NCI-H146 treated with DMSO at 0.1 percent for 48 hours (cell line): ENCODE measurements at regions not wholly inside any gene's neighbourhood (a gene's known extent, or its start where the extent isn't known, plus 50 kb on each side); places are given as distances from the start of the nearest gene placed in this dataset.

Experiments used
- DNase-seq: peaks from one replicate; lab custom pipeline; 2025; ENCODE audit not compliant: unreplicated experiment; lab: John Stamatoyannopoulos, UW

DNA sequence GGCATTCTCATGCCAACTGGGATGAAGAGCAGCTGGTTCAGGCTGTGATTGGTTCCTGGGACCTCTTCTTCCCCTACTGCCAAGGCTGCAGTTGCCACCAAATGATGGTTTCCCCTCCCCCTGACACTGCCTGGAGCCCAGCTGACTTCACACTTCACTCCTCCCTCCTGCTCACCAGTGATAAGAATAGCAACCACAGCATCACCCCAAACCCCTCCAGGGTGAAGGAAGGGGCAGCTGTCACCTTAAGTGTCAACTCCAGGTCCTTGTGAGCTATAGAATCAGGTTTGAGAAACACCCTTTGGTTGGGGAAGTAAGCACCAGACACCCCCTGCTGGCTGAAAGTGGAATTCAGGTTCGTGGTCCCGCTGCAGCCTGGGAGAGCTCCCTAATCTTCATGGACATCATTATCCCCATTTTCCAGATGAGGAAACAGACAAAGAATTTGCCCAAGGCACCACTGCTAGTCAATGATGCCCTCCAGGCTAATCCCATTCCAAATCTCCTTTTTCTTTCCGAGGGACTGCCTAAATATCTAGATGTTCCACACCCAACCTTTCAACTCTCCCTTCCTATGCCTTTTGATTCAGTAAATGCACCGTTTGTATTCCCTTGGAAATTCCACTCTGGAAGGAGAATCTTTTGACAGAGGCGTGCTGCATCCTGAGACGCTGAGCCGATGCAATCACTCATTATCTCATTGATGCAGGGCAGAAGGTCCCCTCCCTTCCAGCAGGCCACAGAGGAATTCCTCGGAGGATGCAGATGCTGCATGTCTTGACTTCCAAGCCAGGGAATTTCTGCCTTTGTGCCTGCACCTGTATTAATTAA lies 50.6 kb upstream of the UQCRFS1 start:
- DNase-seq = peak; percentile 4

DNA sequence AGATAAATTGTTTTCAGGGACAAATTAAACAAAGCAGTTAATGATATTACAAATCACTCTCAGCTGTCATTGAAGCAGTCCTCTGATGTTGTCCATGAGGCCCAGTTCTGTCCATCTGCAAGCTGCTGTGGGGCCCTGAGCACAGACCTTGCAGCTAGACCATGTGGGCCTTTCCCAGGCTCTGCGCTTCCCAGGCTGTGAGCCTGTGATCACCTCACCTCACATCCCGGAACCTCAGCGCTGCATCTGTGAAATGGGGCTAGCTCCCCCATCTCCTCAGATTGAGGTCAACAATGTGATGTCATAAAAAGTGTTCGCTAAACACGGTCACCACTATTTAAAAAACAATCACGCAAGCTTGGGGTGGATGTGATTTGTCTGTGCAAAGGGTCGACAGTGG lies 51.9 kb upstream of the UQCRFS1 start:
- no peak for DNase-seq

DNA sequence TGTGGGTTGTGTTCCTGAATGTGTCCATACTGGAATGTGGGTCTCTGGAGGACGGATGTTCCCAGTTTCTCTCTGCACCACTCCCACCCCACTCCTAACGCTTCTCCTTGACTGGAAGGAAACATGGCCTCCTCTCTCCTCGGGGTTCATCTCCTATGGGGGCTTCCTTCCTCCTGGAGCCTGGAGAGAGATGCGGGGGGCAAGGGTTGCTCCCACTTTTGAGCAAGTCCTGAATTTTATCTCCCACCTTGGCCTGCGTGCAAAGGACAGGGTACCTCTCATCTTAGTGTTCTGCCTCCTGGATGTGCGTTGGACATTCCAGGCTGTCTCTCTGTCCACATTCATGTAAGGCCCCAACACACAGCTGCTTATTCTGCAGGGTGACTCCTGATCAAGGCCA lies 52.5 kb upstream of the UQCRFS1 start:
- DNase-seq = no peak

DNA sequence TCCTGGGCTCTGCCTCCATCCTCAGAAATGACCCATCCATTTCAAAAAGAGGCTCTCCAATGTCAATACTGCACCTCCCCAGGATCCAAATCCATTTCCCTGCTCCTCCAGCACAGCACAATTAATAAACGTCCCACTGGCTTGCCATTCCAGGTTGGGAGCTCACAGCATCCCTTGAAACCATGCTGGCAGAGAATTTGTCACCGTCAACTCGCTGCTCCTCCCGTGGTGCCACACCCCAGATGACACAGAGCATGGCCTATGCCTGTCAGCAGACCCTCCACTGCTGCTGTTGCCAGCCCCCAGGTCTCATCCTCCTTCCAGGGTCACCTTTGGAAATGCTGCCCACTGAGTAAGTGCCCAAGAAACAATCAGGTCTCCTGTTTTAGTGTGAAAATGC lies 53.0 kb upstream of the UQCRFS1 start:
- no peak for DNase-seq

DNA sequence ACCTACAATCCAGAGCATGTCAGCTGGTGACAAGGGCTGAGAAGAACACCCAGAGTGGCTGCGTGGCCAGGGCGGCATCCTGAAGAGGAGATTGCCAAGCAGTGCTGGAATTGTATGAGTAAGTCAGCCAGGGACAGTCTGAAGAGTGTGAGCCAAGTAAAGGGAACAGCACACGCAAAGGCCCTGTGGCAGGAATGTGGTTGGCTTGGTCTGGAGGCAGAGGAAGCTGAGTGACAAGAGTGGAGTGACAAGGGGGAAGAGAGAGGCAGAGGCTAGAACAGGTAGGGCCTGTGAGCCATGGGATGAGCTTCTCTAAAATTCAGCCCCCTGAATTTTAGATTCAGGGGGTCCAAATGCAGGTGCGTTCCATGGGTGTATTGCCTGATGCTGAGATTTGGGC lies 53.7 kb upstream of the UQCRFS1 start:
- DNase-seq = no peak

DNA sequence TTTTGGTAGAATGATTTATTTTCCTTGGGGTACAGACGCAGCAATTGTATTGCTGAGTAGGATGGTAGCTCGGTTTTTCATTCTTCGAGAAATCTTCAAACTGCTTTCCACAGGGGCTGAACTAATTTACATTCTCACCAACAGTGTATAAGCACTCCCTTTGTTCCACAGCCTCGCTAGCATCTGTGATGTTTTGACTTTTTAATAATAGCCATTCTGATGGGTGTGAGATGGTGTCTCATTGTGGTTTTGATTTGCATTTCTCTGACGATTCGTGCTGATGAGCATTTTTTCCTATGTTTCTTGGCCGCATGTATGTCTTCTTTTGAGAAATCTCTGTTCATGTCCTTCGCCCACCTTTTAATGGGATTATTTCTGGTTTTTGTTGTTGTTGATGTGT lies 54.8 kb upstream of the UQCRFS1 start:
- no peak for DNase-seq

DNA sequence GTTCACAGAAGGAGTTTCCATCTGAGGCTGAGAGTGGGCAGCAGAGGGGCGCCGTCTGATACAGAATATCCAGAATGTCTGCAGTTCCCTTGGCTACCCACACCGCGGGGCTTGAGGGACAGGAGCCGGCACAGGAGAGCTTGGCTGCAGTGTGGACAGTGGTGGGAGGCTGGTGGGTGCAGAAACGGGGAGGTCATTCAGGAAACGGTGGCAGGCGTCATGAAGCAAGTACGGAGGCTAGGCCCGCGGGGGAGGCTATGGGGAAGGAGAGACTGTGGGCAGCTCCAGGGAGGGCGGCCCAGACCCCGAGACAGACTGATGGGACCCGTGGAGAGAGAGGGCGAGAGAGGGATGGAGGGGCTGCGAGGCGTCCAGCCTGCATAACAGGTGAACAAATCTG lies 55.2 kb upstream of the UQCRFS1 start:
- no peak for DNase-seq

DNA sequence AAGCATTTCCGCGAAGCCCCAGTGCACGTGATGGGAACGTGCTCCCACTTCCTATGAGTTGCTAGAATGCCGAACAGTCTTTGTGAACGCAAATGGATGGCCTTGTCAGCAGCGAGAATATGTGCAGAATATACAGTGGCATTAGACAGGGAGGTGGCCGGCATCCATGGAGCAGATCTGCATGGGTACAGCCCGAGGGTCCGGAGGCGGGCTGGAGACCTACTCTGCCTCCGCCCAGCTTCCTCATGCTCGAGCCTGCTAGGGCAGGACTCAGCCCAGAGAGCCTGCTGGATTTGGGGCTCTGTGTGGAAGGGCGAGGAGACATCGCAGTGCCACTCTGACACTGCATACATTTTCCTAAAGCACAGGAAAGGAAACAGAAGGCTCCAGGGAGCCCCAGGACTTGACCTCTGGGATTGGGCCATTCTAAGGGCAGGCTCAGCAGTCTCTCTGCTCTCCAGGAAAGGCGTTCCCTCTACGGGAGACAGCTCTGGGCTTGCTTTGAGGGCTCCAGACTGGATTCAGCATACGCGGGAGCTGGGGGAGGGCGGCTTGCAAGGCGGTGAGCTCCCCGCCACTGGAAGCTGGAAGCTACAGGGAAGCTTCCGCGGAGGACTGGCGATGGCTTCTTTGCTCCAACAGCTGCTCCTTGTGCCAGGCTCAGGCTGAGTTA lies 55.9 kb upstream of the UQCRFS1 start:
- no peak for DNase-seq

DNA sequence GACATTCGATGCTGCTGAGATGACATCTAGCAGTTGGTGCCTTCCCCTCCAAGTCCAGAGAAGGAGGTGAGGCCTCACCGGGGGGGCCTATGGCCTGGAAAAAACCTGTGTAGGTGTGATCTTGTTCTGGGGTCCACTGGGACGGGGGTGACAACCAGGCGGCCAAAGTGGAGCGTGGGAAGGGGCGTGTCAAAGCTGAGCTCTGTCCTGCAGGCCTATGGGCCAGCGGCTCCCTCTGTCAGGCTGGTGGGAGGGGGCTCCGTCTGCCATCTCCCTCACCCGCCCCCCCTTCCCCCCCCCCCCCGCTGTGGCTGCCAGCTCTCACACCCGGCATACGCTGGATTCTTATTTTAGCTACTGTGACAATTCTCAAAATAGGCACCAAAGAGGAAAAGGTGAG lies 56.7 kb upstream of the UQCRFS1 start:
- no peak for DNase-seq

DNA sequence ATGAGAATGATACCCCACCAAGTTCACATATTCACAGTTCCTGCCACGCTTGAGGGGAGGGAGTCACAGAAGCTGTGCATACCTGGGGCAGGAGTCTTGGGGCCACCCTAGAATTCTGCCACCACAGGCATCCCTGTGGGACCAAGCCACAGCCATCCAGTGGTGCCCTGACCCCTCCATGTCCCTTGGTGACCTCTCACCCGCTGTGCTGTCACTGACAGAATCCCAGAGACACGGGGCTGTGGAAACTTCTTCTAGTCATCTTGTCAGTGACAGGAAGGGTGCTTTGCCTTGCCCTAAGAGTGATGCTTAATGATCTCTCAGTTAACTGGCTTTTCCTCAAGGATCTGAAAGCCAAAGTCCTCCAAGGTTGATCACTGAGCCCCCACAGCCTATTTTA lies 58.4 kb upstream of the UQCRFS1 start:
- no peak for DNase-seq

DNA sequence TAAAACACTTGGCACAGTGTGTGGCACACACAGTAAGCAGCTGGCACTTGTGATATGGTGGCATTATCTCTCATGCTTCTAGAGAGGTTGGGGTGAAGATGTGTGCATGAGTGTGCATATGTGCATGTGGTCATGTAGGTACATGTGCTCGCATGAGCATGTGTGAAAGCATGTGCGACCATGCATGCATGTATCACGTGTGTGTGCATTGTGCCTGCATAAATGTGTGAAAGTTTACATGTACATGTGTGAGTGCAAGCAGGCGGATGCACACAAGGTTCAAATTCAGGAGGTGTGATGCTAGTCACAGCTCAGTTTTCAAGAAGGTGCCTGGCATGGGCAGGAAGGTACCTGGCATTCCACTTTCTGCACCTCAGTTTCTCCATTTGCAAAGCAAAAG lies 59.0 kb upstream of the UQCRFS1 start:
- no peak for DNase-seq

DNA sequence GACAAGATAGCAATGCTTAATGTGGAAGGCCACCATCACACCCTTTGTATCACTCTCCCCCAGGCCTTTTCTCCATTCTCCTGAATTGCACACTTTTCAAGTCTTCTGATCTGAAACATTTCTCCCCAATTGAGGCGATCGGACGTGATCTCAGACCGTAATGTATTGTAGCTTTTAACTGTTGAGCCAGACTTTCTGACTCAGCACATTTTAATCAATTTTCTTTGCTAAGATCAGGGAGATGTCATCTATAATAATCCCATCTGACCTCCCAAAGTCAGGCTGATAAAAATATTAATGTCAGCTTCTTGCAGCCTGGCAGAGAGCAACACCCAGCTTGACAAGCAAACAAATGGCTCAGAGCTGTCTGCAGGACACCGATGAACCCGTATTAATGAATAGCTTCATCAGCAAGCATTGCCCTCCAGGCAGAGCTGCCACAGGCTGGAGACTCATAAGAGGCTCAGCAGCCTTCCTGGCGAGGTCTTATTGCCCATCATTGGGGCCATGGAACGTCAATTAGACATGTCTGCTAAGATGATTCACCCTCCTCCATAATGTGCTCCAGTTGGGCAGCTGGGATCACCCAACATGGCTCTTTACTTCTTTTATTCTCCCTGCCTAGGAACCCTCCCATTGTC lies 60.2 kb upstream of the UQCRFS1 start:
- no peak for DNase-seq

DNA sequence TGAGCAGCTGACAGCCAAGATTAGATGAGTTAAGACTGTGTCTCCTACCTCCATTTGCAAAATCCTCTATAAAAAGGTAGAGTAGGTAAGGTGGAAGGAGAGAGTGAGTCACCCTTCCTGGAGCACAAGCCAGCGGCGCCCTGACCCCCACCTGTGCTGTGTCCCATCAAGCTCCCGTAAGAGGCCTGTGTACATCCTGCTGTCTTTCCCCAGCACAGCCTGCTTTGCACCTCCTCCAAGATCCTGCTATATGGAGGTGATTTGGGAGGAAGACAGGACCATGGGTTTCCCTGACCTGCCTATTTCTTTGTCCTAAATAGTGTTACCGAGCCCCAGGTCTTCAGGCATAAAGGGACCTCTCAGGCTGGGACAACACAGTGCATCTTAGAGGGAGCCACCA lies 62.3 kb upstream of the UQCRFS1 start:
- DNase-seq = no peak

DNA sequence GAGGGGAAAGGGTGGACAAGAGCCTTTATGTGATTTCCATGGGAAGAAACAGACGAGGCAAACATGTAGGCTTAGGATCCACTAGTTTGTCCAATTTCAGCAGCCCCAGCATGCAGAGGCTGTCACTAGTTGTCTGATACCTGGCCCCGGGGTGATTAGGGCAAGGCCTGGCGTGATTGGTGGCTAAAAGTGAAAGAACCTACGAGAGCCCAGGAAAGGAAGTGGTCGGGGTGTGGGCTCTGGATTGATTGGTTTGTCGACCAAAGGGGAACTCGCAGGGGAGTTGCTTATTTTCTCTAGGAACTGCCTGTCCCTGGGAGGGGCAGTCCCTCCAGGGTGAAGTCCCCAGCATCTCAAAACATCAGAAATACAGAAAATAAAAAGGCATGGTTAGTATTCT lies 64.2 kb upstream of the UQCRFS1 start:
- DNase-seq = no peak

DNA sequence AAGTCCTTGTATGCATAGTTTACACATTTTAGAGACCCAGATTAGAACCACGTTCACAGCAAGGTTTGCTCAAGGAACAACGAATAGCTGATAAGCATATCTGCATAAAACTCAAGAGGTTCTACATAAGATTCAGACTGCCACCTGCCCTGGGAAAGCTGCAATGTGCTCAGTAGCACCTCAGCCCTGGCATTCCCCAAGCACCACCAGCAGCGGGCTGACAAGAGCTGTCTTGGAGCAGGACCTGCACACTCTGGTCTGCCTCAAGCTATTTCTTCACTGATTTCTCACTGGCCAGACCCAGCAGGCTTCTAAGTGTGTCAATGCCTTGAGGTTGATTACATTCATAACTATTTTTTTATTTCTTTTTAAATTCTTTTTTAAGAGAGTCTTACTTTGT lies 65.8 kb upstream of the UQCRFS1 start:
- DNase-seq = no peak

DNA sequence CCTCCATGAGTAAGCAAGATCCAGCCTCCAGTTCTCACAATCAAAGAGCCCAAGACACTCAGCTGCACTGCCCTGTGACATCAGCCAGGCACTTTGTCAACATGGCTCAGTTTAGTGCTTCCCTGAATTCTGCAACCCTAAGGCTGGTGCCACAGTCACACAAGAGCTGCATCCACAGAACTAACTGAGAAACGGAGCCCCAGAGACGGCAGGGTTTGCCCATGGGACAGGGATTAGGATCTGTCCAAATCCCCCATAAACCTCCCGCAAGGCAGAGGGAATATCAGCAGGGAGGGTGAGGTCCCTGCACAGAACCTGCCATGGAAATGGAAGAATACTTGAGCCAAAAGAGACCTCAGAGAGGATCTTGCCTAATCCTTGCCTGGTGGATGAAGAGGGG lies 70.4 kb upstream of the UQCRFS1 start:
- no peak for DNase-seq

DNA sequence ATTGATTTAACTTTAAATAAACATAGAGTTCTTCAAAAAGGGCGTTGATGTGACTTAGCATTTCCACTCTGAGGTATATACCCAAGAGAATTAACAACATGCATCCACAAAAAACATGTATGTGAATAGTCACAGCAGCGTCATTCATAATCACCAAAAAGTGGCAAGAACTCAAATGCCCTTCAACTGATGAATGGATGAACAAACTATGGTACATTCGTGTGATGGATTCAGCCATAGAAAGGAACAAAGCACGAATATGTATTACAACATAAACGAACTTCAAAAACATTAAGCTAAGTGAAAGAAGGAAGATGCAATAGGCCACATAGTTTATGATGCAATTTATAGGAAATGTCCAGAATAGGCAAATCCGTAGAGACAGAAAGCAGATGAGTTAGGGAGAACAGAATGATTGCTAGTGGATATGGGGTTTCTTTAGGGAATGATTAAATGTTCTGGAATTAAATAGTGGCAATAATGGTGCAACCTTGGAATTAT lies 72.3 kb upstream of the UQCRFS1 start:
- DNase-seq = no peak

DNA sequence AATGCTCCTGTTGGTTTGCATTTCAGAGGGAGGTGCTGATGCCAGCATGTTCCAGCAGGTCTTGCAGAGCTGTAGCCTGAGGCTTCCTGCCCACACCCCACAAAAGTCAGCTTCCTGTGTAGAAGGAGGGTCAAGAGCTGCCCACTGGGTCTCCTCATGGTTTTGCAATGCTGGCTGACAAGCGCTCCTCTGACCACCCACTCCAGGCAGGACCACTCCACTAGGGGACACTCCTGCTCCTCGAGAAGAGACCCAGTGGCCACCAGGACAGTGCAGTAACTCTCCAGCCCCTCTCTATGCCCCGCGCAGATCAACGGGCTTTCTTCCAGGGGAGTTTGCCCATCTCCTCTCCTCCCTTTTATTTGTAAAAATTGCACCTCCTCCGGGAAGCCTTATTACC lies 72.9 kb upstream of the UQCRFS1 start:
- no peak for DNase-seq

DNA sequence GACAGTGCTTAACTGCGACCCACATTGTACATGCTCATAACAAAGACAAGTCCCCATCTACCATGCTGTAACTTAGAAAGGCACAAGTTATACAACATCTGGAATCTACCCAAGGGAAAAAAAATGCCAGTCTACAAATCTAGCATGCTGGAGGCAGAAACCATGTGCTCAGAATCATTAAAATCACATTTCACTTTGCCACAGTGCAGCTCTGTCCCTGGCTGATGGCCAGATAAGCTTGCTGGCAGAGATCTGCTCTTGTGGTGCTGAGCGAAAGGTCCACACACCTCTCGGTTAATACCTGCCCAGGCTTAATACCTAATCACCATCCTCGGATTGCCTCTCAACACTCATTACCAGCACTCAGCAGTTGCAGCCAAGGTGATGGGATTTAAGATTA lies 74.1 kb upstream of the UQCRFS1 start:
- DNase-seq = no peak

DNA sequence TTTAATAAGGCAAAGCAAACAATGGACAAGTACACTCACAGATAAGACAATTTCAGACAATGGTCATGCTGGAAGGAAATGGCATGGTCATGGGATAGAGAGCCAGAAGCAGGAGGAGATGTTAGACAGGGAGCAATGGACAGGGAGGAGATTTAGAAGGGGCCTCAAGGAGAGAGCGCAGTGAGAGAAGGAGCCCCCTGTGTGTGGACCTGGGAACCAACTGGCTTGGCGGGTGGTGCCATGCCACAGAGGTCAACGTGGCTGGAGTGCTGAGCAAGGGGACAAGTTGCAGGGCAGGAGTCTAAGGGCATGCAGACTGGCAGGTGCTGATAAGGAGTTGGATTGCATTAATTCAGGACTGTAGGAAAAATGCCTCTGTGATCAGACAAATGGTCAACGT lies 75.3 kb upstream of the UQCRFS1 start:
- no peak for DNase-seq

DNA sequence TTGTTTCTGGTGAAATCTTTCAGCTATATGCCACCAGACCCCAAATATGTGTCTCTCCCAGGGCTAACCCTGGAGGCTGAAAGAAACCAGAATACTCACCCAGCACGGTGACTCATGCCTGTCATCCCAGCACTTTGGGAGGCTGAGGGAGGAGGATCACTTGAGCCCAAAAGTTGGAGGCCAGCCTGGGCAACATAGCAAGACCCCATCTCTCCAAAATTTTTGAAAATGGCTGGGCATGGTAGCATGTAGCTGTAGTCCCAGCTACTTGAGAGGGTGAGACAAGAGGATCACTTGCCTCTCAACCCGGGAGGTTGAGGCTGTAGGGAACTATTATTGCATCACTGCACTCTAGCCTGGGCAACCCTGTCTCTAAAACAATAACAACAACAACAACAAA lies 76.1 kb upstream of the UQCRFS1 start:
- no peak for DNase-seq

DNA sequence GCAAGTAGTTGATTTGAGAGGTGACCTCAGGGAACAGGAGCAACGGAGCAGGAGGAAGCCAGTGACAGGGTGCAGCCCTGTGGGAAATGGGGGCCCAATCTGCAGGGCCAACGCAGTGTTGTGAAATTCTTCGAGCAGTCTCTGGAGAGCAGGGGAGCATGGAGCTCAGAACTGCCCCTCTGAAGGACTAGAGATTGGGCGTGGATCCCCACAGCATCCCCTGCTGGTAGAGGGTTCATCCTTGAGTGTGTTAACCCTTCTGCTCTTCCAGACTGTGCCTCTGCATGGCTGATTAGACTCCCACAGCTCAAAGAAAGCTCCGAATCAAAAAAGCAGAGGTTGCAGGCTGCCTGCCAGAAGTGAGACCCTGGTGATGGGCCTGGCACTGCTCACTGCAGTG lies 77.9 kb upstream of the UQCRFS1 start:
- DNase-seq = no peak
